Transverse colon (tissue), 4 donors: ENCODE measurements at regions not wholly inside any gene's neighbourhood (a gene's known extent, or its start where the extent isn't known, plus 50 kb on each side); places are given as distances from the start of the nearest gene placed in this dataset.

ENCODE experiments used
- DNase-seq: peaks from one replicate; pipeline ENCODE4 v3.0.0-alpha.2; 2019
- H3K27ac ChIP-seq, 4 donors: fragments of 200-600 bp; sonication (generic); 2 replicates each; pipeline ENCODE4 v1.5.1; 2016 to 2018; ENCODE audit warnings: inconsistent platforms in 4 of 4
- H3K27me3 ChIP-seq: fragments of 200-600 bp; sonication (generic); 2 replicates; pipeline ENCODE4 v1.5.1; 2017; ENCODE audit warnings: inconsistent platforms
- H3K36me3 ChIP-seq, 4 donors: fragments of 200-600 bp; sonication (generic); 2 replicates each; pipeline ENCODE4 v1.5.1; 2017 to 2019; ENCODE audit warnings: inconsistent platforms in 4 of 4
- H3K4me1 ChIP-seq, 4 donors: fragments of 200-600 bp; sonication (generic); 2 replicates each; pipeline ENCODE4 v1.5.1; 2017 to 2020; ENCODE audit warnings: inconsistent platforms in 4 of 4
- H3K4me3 ChIP-seq, 4 donors: fragments of 200-600 bp; sonication (generic); 1 replicate in 1 of 4; 2 replicates in 3 of 4; pipeline versions ENCODE4 v1.5.1 to v1.6.1; 2017 to 2019; ENCODE audit warnings: inconsistent platforms in 4 of 4
- H3K9me3 ChIP-seq, 2 donors: fragments of 200-600 bp; sonication (generic); 2 replicates each; pipeline ENCODE4 v1.5.1; 2017 to 2019; ENCODE audit warnings: inconsistent platforms in 2 of 2
- CTCF ChIP-seq, 5 experiments: fragments of 200-600 bp in 3 of 5; fragments of 450-650 bp in 2 of 5; sonication (generic) in 3 of 5; IDR thresholded peaks; 1 replicate in 2 of 5; 2 replicates in 3 of 5; pipeline ENCODE4 v1.5.1; 2016 to 2017; ENCODE audit warnings: antibody characterized with exemption in 5 of 5, inconsistent platforms in 3 of 5, mild to moderate bottlenecking in 2 of 5, moderate library complexity in 1 of 5
- EP300 ChIP-seq: sonication (generic); formaldehyde crosslinking; IDR thresholded peaks from one replicate; pipeline ENCODE4 v1.6.1; 2017; ENCODE audit warnings: antibody characterized with exemption, low read depth
- POLR2A ChIP-seq: fragments of 450-650 bp; IDR thresholded peaks from one replicate; pipeline ENCODE4 v1.6.1; 2016; ENCODE audit warnings: antibody characterized with exemption, mild to moderate bottlenecking, moderate library complexity
- POLR2AphosphoS5 ChIP-seq, 3 donors: sonication (generic); formaldehyde crosslinking; IDR thresholded peaks; one replicate each; pipeline ENCODE4 v1.6.1; 2016; ENCODE audit warnings: antibody characterized with exemption in 3 of 3
- WGBS, 2 donors: methylation state at CpG; one replicate each; pipeline ENCODE4 v1.1.5; 2018; ENCODE audit warnings: low coverage in 1 of 2; 5-methylcytosine and 5-hydroxymethylcytosine counted together
- in situ Hi-C, 4 donors: fragments of 200-750 bp; cut with MboI; loops; one replicate each; pipeline versions ENCODE4 v1.15.0 to v1.15.1; 2017; ENCODE audit warnings: low sequenced_read_pairs in 3 of 4, low pct_ligation_motif_present in 1 of 4, low pct_unique_long_range_greater_than_20kb in 1 of 4
- intact Hi-C: fragments of 100-400 bp; cut with DNase I; formaldehyde crosslinking; loops from one replicate; pipeline ENCODE4 v1.15.1; 2023; ENCODE audit warnings: low total_unique reads

GRCh38 chr1:238186887-238187574, 296.3 kb upstream of the ZP4 start:
- intact Hi-C loops (no loop called here), in situ Hi-C loops (no loop called here)
- no peaks in the 10 kb centered on the region for H3K27me3 ChIP-seq
- no peaks in the 10 kb centered on the region for H3K4me1 ChIP-seq
- 97 to 100% methylated on average over 1 to 4 of the region's 4 CpGs for WGBS, 2 donors
- H3K9me3 ChIP-seq, result peaks cover 0 to 7% of the 10 kb centered on the region in 2 donors
- no peaks in the 10 kb centered on the region for H3K36me3 ChIP-seq
- H3K4me3 ChIP-seq, result no peak overlapping the region
- H3K27ac ChIP-seq, result no peak overlapping the region
- TF ChIP-seq POLR2AphosphoS5 (IDR thresholded peaks at IDR 0.05), result no peak
- TF ChIP-seq POLR2A, result no peak
- no peak for TF ChIP-seq EP300
- TF ChIP-seq CTCF (IDR thresholded peaks at IDR 0.05), result no peak
- no peak for DNase-seq

- 81 to 82% methylated on average over 7 of the region's 7 CpGs for WGBS, 2 donors
- no peak for DNase-seq
- no peaks in the 10 kb centered on the region for H3K36me3 ChIP-seq
- no peaks in the 10 kb centered on the region for H3K4me1 ChIP-seq
- in situ Hi-C loops (no loop called here), intact Hi-C loops (no loop called here)
- peaks cover 0 to 5% of the 10 kb centered on the region in 2 donors for H3K9me3 ChIP-seq
- H3K27ac ChIP-seq, result no peak overlapping the region
- TF ChIP-seq CTCF (IDR thresholded peaks at IDR 0.05), result no peak
- TF ChIP-seq POLR2A, result no peak
- no peak for TF ChIP-seq POLR2AphosphoS5 (IDR thresholded peaks at IDR 0.05)
- TF ChIP-seq EP300, result no peak
- H3K4me3 ChIP-seq, result no peak overlapping the region
- H3K27me3 ChIP-seq, result no peaks in the 10 kb centered on the region
These were observed 287.4 kb upstream of the ZP4 start for GRCh38 chr1:238177960-238178645.

GRCh38 chr1:238177351-238177750, 286.6 kb upstream of the ZP4 start:
- Histone ChIP-seq H3K27me3 (no peaks in the 10 kb centered on the region), H3K36me3 (no peaks in the 10 kb centered on the region), H3K4me3 (no peak overlapping the region), H3K4me1 (no peaks in the 10 kb centered on the region), H3K9me3 (peaks cover 0 to 5% of the 10 kb centered on the region in 2 donors), H3K27ac (no peak overlapping the region)
- TF ChIP-seq CTCF (IDR thresholded peaks at IDR 0.05) (no peak), POLR2A (no peak), EP300 (no peak), POLR2AphosphoS5 (IDR thresholded peaks at IDR 0.05) (no peak)
- in situ Hi-C loops (no loop called here), intact Hi-C loops (no loop called here)
- 50 to 89% methylated on average over 1 of the region's 1 CpG for WGBS, 2 donors
- DNase-seq, result no peak

GRCh38 chr1:238176441-238176840, 285.7 kb upstream of the ZP4 start:
- TF ChIP-seq POLR2A, result no peak
- intact Hi-C loops (no loop called here), in situ Hi-C loops (no loop called here)
- Histone ChIP-seq H3K9me3 (no peaks in the 10 kb centered on the region), H3K4me3 (no peak overlapping the region), H3K27ac (no peak overlapping the region), H3K4me1 (no peaks in the 10 kb centered on the region), H3K36me3 (no peaks in the 10 kb centered on the region), H3K27me3 (no peaks in the 10 kb centered on the region)
- no peak for DNase-seq
- WGBS, 2 donors, result 75 to 92% methylated on average over 1 to 2 of the region's 2 CpGs

- Histone ChIP-seq H3K27me3 (no peaks in the 10 kb centered on the region), H3K9me3 (no peaks in the 10 kb centered on the region), H3K36me3 (no peaks in the 10 kb centered on the region), H3K4me3 (no peak overlapping the region), H3K4me1 (no peaks in the 10 kb centered on the region), H3K27ac (no peak overlapping the region)
- WGBS, 2 donors, result 16 to 41% methylated on average over 2 of the region's 2 CpGs
- DNase-seq, result no peak
- intact Hi-C loops, result no loop called here
- in situ Hi-C loops, result no loop called here
- no peak for TF ChIP-seq POLR2A
These were observed 281.3 kb upstream of the ZP4 start for GRCh38 chr1:238171985-238172384.
